ENCODE measurements at regions not wholly inside any gene's neighbourhood (a gene's known extent, or its start where the extent isn't known, plus 50 kb on each side); places are given as distances from the start of the nearest gene placed in this dataset.
A peak's percentile ranks its signal among the peaks of the same experiment; 100 is the strongest.

- intact Hi-C loops (cut with DNase I; ENCODE audit: low total_unique reads), result no loop called here
- no peak for TF ChIP-seq EP300 (IDR thresholded peaks at IDR 0.05)
- TF ChIP-seq POLR2A (IDR thresholded peaks at IDR 0.05), result no peak
- TF ChIP-seq CTCF (IDR thresholded peaks at IDR 0.05), result no peak
- no peak for TF ChIP-seq POLR2AphosphoS5 (IDR thresholded peaks at IDR 0.05)
- H3K4me3 ChIP-seq, result no peak overlapping the region
- peaks cover 0 to 7% (median 0%) of the 10 kb centered on the region in 4 donors for H3K4me1 ChIP-seq
- no peaks in the 10 kb centered on the region for H3K27me3 ChIP-seq
- H3K27ac ChIP-seq, result no peak overlapping the region
- 51 to 61% (median 57%) methylated on average over 5 of the region's 5 CpGs for WGBS, 5 donors
- H3K36me3 ChIP-seq, result no peaks in the 10 kb centered on the region
- no peaks in the 10 kb centered on the region for H3K9me3 ChIP-seq
- DNase-seq, result no peak
Measured at GRCh38 chr13:107124730-107125129, 556.8 kb upstream of the ARGLU1 start.

GRCh38 chr13:107124129-107124718, 556.3 kb upstream of the ARGLU1 start:
- 0 to 3% (median 1%) methylated on average over 2 of the region's 2 CpGs for WGBS, 5 donors
- TF ChIP-seq CTCF (IDR thresholded peaks at IDR 0.05) (peak in 4 of 7 experiments; percentile 14 to 49 (median 32)), POLR2AphosphoS5 (IDR thresholded peaks at IDR 0.05) (no peak)
- no peaks in the 10 kb centered on the region for H3K27me3 ChIP-seq
- no peaks in the 10 kb centered on the region for H3K9me3 ChIP-seq
- intact Hi-C loops (cut with DNase I; ENCODE audit: low total_unique reads), result no loop called here
- no peak overlapping the region for H3K4me3 ChIP-seq
- H3K4me1 ChIP-seq, result peaks cover 0 to 7% (median 0%) of the 10 kb centered on the region in 4 donors
- no peaks in the 10 kb centered on the region for H3K36me3 ChIP-seq
- peak in 1 of 2 donors; percentile 59 for DNase-seq
- H3K27ac ChIP-seq, result no peak overlapping the region

GRCh38 chr13:107121793-107122192, 553.9 kb upstream of the ARGLU1 start:
- intact Hi-C loops (cut with DNase I; ENCODE audit: low total_unique reads), result no loop called here
- Histone ChIP-seq H3K4me1 (peaks cover 0 to 7% (median 0%) of the 10 kb centered on the region in 4 donors), H3K27ac (no peak overlapping the region), H3K4me3 (no peak overlapping the region), H3K36me3 (no peaks in the 10 kb centered on the region), H3K9me3 (no peaks in the 10 kb centered on the region), H3K27me3 (peaks cover 0 to 5% (median 0%) of the 10 kb centered on the region in 3 donors)
- DNase-seq, result no peak
- TF ChIP-seq POLR2A (IDR thresholded peaks at IDR 0.05), result no peak
- TF ChIP-seq EP300 (IDR thresholded peaks at IDR 0.05), result no peak
- TF ChIP-seq POLR2AphosphoS5 (IDR thresholded peaks at IDR 0.05), result no peak
- TF ChIP-seq CTCF (IDR thresholded peaks at IDR 0.05), result no peak
- 16 to 50% (median 26%) methylated on average over 1 of the region's 1 CpG for WGBS, 5 donors

- H3K27ac ChIP-seq, result no peak overlapping the region
- H3K4me3 ChIP-seq, result no peak overlapping the region
- intact Hi-C loops (cut with DNase I; ENCODE audit: low total_unique reads), result no loop called here
- H3K4me1 ChIP-seq, result peaks cover 0 to 7% (median 0%) of the 10 kb centered on the region in 4 donors
- no peaks in the 10 kb centered on the region for H3K9me3 ChIP-seq
- WGBS, 5 donors, result 42 to 73% (median 47%) methylated on average over 7 of the region's 7 CpGs
- peaks cover 0 to 8% (median 0%) of the 10 kb centered on the region in 3 donors for H3K27me3 ChIP-seq
- DNase-seq, result peak in 1 of 2 donors; percentile 42
- no peaks in the 10 kb centered on the region for H3K36me3 ChIP-seq
- TF ChIP-seq POLR2AphosphoS5 (IDR thresholded peaks at IDR 0.05) (no peak), CTCF (IDR thresholded peaks at IDR 0.05) (no peak), POLR2A (IDR thresholded peaks at IDR 0.05) (no peak), EP300 (IDR thresholded peaks at IDR 0.05) (no peak)
Measured at GRCh38 chr13:107119989-107120881, 552.3 kb upstream of the ARGLU1 start.
